Erythroblast (primary cell): ENCODE measurements at regions not wholly inside any gene's neighbourhood (a gene's known extent, or its start where the extent isn't known, plus 50 kb on each side); places are given as distances from the start of the nearest gene placed in this dataset.

Experiments used
- DNase-seq, 2 experiments: peaks; one replicate each; lab custom pipeline; 2025; lab: John Stamatoyannopoulos, UW
- GATA1 ChIP-seq: IDR thresholded peaks from 2 replicates; pipeline ENCODE4 v1.6.1; 2011; ENCODE audit warnings: low read depth, mild to moderate bottlenecking, control low read depth, low read length, moderate library complexity
- POLR2A ChIP-seq: IDR thresholded peaks from 2 replicates; pipeline ENCODE4 v1.6.1; 2011; ENCODE audit warnings: mild to moderate bottlenecking, low read length

GRCh38 chr4:176453079-176453478 is 133.3 kb downstream of the SPCS3 start:
- no peak for DNase-seq
- TF ChIP-seq GATA1 (no peak), POLR2A (no peak)

GRCh38 chr4:176453658-176454057 is 133.9 kb downstream of the SPCS3 start:
- TF ChIP-seq GATA1 (no peak), POLR2A (no peak)
- DNase-seq: no peak

- TF ChIP-seq POLR2A: no peak
- TF ChIP-seq GATA1: no peak
- no peak for DNase-seq
Observed at GRCh38 chr4:176464748-176465147, 145.0 kb downstream of the SPCS3 start.

- TF ChIP-seq POLR2A: no peak
- TF ChIP-seq GATA1: no peak
- DNase-seq: no peak
Observed at GRCh38 chr4:176467001-176467400, 147.2 kb downstream of the SPCS3 start.

GRCh38 chr4:176469546-176469945 is 149.8 kb downstream of the SPCS3 start:
- TF ChIP-seq POLR2A: no peak
- TF ChIP-seq GATA1: no peak
- DNase-seq: no peak

- TF ChIP-seq GATA1 (no peak), POLR2A (no peak)
Observed at GRCh38 chr4:176470671-176471070, 150.9 kb downstream of the SPCS3 start.

GRCh38 chr4:176475067-176475466 is 155.3 kb downstream of the SPCS3 start:
- DNase-seq: no peak
- TF ChIP-seq GATA1 (no peak), POLR2A (no peak)

More at GRCh38 chr4:176470671-176471070, 150.9 kb downstream of the SPCS3 start:
- DNase-seq: no peak

- no peak for DNase-seq
Observed at GRCh38 chr4:176478076-176478475, 158.3 kb downstream of the SPCS3 start.

GRCh38 chr4:176479767-176480166 is 160.0 kb downstream of the SPCS3 start:
- TF ChIP-seq GATA1 (no peak), POLR2A (no peak)
- DNase-seq: no peak

More at GRCh38 chr4:176478076-176478475, 158.3 kb downstream of the SPCS3 start:
- TF ChIP-seq GATA1: no peak
- no peak for TF ChIP-seq POLR2A

GRCh38 chr4:176482972-176483371 is 163.2 kb downstream of the SPCS3 start:
- no peak for TF ChIP-seq GATA1
- TF ChIP-seq POLR2A: no peak
- DNase-seq: no peak

GRCh38 chr4:176484301-176484984 is 164.7 kb downstream of the SPCS3 start:
- no peak for DNase-seq

GRCh38 chr4:176489001-176489400 is 169.2 kb downstream of the SPCS3 start:
- TF ChIP-seq POLR2A: no peak
- no peak for TF ChIP-seq GATA1
- no peak for DNase-seq

More at GRCh38 chr4:176484301-176484984, 164.7 kb downstream of the SPCS3 start:
- TF ChIP-seq GATA1 (no peak), POLR2A (no peak)

- TF ChIP-seq POLR2A (no peak), GATA1 (no peak)
- no peak for DNase-seq
Observed at GRCh38 chr4:176492646-176493302, 173.0 kb downstream of the SPCS3 start.

GRCh38 chr4:176498617-176499256 is 179.0 kb downstream of the SPCS3 start:
- no peak for TF ChIP-seq GATA1
- no peak for TF ChIP-seq POLR2A

GRCh38 chr4:176499518-176499917 is 179.8 kb downstream of the SPCS3 start:
- no peak for DNase-seq
- TF ChIP-seq POLR2A (no peak), GATA1 (no peak)

More at GRCh38 chr4:176498617-176499256, 179.0 kb downstream of the SPCS3 start:
- DNase-seq: no peak
